ENCODE measurements at regions not wholly inside any gene's neighbourhood (a gene's known extent, or its start where the extent isn't known, plus 50 kb on each side); places are given as distances from the start of the nearest gene placed in this dataset.

DNA sequence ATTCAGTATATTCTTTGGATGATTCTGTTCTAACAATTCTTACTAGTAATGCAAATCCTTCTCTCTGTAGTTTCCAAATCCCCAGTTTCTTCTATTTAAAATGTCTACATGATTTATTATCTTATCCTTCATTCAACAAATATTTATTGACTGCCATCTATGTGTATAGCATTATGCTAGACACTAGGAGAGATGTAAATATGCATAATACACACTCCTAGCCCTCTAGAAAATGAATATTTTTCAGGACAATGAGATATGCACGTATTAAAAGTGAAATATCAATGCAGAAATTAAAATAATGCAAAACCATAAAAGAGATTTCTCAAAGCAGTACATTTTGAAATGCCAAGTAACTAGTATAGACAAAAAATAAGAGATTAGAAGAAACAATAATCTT, 293.5 kb upstream of the CNR1 start:
- H3K9me2 ChIP-seq (ENCODE audit: insufficient read depth), result 0 out of 2 replicates have a peak, but pooled peaks cover 3% of the 10 kb centered on the region

More for the DNA sequence above, 293.5 kb upstream of the CNR1 start:
- Histone ChIP-seq H3K27ac (ENCODE audit: low read depth) (no peak overlapping the region), H4K20me1 (replicated peaks; ENCODE audit: insufficient read depth) (no peaks in the 10 kb centered on the region), H3K4me3 (no peak overlapping the region), H3K79me2 (replicated peaks; ENCODE audit: insufficient read depth) (no peaks in the 10 kb centered on the region), H3K36me3 (ENCODE audit: insufficient read depth) (no peaks in the 10 kb centered on the region), H3K27me3 (ENCODE audit: insufficient read depth) (no peaks in the 10 kb centered on the region), H2AFZ (no peak overlapping the region), H3F3A (replicated peaks; ENCODE audit: low read depth) (no peaks in the 10 kb centered on the region), H3K4me1 (ENCODE audit: insufficient read depth) (no peaks in the 10 kb centered on the region), H3K4me2 (no peak overlapping the region)
- Mint-ChIP-seq H3K4me3 (no peak overlapping the region), H3K27ac (no peak overlapping the region), H3K27me3 (ENCODE audit: insufficient read depth, low read depth, poor library complexity) (no peaks in the 10 kb centered on the region), H3K36me3 (ENCODE audit: low read depth) (no peaks in the 10 kb centered on the region), H3K9me3 (peaks cover 4% of the 10 kb centered on the region; the same call in 2 of the 3 replicates), H3K4me1 (no peaks in the 10 kb centered on the region)
- no peak for DNase-seq (ENCODE audit: low spot score)
- no peak for ATAC-seq
- no peak for TF ChIP-seq POLR2AphosphoS5 (IDR thresholded peaks at IDR 0.05; ENCODE audit: low read depth)
- TF ChIP-seq CREB1 (CRISPR knock-in tag; IDR thresholded peaks at IDR 0.05; ENCODE audit: low read depth), result no peak
- no peak for TF ChIP-seq ZNF114 (CRISPR knock-in tag; IDR thresholded peaks at IDR 0.05)
- TF ChIP-seq, protein P1, sequence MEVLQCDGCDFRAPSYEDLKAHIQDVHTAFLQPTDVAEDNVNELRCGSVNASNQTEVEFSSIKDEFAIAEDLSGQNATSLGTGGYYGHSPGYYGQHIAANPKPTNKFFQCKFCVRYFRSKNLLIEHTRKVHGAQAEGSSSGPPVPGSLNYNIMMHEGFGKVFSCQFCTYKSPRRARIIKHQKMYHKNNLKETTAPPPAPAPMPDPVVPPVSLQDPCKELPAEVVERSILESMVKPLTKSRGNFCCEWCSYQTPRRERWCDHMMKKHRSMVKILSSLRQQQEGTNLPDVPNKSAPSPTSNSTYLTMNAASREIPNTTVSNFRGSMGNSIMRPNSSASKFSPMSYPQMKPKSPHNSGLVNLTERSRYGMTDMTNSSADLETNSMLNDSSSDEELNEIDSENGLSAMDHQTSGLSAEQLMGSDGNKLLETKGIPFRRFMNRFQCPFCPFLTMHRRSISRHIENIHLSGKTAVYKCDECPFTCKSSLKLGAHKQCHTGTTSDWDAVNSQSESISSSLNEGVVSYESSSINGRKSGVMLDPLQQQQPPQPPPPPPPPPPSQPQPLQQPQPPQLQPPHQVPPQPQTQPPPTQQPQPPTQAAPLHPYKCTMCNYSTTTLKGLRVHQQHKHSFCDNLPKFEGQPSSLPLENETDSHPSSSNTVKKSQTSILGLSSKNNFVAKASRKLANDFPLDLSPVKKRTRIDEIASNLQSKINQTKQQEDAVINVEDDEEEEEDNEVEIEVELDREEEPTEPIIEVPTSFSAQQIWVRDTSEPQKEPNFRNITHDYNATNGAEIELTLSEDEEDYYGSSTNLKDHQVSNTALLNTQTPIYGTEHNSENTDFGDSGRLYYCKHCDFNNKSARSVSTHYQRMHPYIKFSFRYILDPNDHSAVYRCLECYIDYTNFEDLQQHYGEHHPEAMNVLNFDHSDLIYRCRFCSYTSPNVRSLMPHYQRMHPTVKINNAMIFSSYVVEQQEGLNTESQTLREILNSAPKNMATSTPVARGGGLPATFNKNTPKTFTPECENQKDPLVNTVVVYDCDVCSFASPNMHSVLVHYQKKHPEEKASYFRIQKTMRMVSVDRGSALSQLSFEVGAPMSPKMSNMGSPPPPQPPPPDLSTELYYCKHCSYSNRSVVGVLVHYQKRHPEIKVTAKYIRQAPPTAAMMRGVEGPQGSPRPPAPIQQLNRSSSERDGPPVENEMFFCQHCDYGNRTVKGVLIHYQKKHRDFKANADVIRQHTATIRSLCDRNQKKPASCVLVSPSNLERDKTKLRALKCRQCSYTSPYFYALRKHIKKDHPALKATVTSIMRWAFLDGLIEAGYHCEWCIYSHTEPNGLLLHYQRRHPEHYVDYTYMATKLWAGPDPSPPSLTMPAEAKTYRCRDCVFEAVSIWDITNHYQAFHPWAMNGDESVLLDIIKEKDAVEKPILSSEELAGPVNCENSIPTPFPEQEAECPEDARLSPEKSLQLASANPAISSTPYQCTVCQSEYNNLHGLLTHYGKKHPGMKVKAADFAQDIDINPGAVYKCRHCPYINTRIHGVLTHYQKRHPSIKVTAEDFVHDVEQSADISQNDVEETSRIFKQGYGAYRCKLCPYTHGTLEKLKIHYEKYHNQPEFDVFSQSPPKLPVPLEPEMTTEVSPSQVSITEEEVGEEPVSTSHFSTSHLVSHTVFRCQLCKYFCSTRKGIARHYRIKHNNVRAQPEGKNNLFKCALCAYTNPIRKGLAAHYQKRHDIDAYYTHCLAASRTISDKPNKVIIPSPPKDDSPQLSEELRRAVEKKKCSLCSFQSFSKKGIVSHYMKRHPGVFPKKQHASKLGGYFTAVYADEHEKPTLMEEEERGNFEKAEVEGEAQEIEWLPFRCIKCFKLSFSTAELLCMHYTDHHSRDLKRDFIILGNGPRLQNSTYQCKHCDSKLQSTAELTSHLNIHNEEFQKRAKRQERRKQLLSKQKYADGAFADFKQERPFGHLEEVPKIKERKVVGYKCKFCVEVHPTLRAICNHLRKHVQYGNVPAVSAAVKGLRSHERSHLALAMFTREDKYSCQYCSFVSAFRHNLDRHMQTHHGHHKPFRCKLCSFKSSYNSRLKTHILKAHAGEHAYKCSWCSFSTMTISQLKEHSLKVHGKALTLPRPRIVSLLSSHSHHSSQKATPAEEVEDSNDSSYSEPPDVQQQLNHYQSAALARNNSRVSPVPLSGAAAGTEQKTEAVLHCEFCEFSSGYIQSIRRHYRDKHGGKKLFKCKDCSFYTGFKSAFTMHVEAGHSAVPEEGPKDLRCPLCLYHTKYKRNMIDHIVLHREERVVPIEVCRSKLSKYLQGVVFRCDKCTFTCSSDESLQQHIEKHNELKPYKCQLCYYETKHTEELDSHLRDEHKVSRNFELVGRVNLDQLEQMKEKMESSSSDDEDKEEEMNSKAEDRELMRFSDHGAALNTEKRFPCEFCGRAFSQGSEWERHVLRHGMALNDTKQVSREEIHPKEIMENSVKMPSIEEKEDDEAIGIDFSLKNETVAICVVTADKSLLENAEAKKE (CRISPR knock-in tag; IDR thresholded peaks at IDR 0.05), result no peak
- TF ChIP-seq NANOG (IDR thresholded peaks at IDR 0.05; ENCODE audit: borderline replicate concordance), result no peak
- no peak for TF ChIP-seq ZNF331 (CRISPR knock-in tag; IDR thresholded peaks at IDR 0.05; ENCODE audit: low read depth)
- no peak for TF ChIP-seq CTCF (conservative IDR thresholded peaks at IDR 0.05; ENCODE audit: low read depth in 2 of 2)
- TF ChIP-seq, protein P2, sequence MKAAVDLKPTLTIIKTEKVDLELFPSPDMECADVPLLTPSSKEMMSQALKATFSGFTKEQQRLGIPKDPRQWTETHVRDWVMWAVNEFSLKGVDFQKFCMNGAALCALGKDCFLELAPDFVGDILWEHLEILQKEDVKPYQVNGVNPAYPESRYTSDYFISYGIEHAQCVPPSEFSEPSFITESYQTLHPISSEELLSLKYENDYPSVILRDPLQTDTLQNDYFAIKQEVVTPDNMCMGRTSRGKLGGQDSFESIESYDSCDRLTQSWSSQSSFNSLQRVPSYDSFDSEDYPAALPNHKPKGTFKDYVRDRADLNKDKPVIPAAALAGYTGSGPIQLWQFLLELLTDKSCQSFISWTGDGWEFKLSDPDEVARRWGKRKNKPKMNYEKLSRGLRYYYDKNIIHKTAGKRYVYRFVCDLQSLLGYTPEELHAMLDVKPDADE (IDR thresholded peaks at IDR 0.05), result no peak
- TF ChIP-seq JUNB (IDR thresholded peaks at IDR 0.05; ENCODE audit: unreplicated experiment), result no peak
- TF ChIP-seq EZH2phosphoT487 (IDR thresholded peaks at IDR 0.05; ENCODE audit: unreplicated experiment), result no peak
- TF ChIP-seq EZH2 (IDR thresholded peaks at IDR 0.05; ENCODE audit: low read depth, unreplicated experiment), result no peak
- TF ChIP-seq STAT1 (IDR thresholded peaks at IDR 0.05; ENCODE audit: unreplicated experiment), result no peak
- no peak for TF ChIP-seq REST (IDR thresholded peaks at IDR 0.05; ENCODE audit: unreplicated experiment)
